LoVo (cell line): ENCODE measurements at regions not wholly inside any gene's neighbourhood (a gene's known extent, or its start where the extent isn't known, plus 50 kb on each side); places are given as distances from the start of the nearest gene placed in this dataset.

Experiments
- DNase-seq: peaks from one replicate; pipeline ENCODE4 v3.0.0-alpha.2; 2016; ENCODE audit warnings: low spot score

- no peak for DNase-seq
Observed at GRCh38 chr11:27857588-27857987, 157.3 kb upstream of the BDNF start.

- DNase-seq, result no peak
Observed at GRCh38 chr11:27857014-27857413, 156.8 kb upstream of the BDNF start.

- no peak for DNase-seq
Observed at GRCh38 chr11:27848423-27848822, 148.2 kb upstream of the BDNF start.

GRCh38 chr11:27847496-27847895 lies 147.2 kb upstream of the BDNF start:
- no peak for DNase-seq

GRCh38 chr11:27842290-27842689 lies 142.0 kb upstream of the BDNF start:
- DNase-seq, result no peak

- DNase-seq, result no peak
Observed at GRCh38 chr11:27841023-27841422, 140.8 kb upstream of the BDNF start.

- no peak for DNase-seq
Observed at GRCh38 chr11:27839226-27839913, 139.1 kb upstream of the BDNF start.

GRCh38 chr11:27838674-27839073 lies 138.4 kb upstream of the BDNF start:
- DNase-seq, result no peak

GRCh38 chr11:27837895-27838563 lies 137.8 kb upstream of the BDNF start:
- DNase-seq, result no peak

GRCh38 chr11:27830206-27830605 lies 130.0 kb upstream of the BDNF start:
- no peak for DNase-seq

GRCh38 chr11:27820249-27820648 lies 120.0 kb upstream of the BDNF start:
- no peak for DNase-seq

GRCh38 chr11:27816197-27816596 lies 115.9 kb upstream of the BDNF start:
- DNase-seq, result no peak

- DNase-seq, result no peak
Observed at GRCh38 chr11:27812341-27812740, 112.1 kb upstream of the BDNF start.

- DNase-seq, result no peak
Observed at GRCh38 chr11:27807596-27807995, 107.3 kb upstream of the BDNF start.

GRCh38 chr11:27806122-27806521 lies 105.9 kb upstream of the BDNF start:
- no peak for DNase-seq

GRCh38 chr11:27795955-27796861 lies 96.0 kb upstream of the BDNF start:
- peak; percentile 79 for DNase-seq

GRCh38 chr11:27786864-27787263 lies 86.6 kb upstream of the BDNF start:
- DNase-seq, result no peak

GRCh38 chr11:27786331-27786730 lies 86.1 kb upstream of the BDNF start:
- no peak for DNase-seq

- no peak for DNase-seq
Observed at GRCh38 chr11:27783701-27784355, 83.6 kb upstream of the BDNF start.

GRCh38 chr11:27777033-27777432 lies 76.8 kb upstream of the BDNF start:
- no peak for DNase-seq

- no peak for DNase-seq
Observed at GRCh38 chr11:27773884-27774283, 73.6 kb upstream of the BDNF start.

- DNase-seq, result no peak
Observed at GRCh38 chr11:27771516-27771915, 71.3 kb upstream of the BDNF start.
